HG03108 (cell line): ENCODE measurements at regions not wholly inside any gene's neighbourhood (a gene's known extent, or its start where the extent isn't known, plus 50 kb on each side); places are given as distances from the start of the nearest gene placed in this dataset.

Source experiments
- ATAC-seq: cut with Tn5 transposase; IDR thresholded peaks from one replicate; pipeline ENCODE4 v1.9.1; 2021; ENCODE audit warnings: moderate library complexity; ENCODE audit not compliant: unreplicated experiment

DNA sequence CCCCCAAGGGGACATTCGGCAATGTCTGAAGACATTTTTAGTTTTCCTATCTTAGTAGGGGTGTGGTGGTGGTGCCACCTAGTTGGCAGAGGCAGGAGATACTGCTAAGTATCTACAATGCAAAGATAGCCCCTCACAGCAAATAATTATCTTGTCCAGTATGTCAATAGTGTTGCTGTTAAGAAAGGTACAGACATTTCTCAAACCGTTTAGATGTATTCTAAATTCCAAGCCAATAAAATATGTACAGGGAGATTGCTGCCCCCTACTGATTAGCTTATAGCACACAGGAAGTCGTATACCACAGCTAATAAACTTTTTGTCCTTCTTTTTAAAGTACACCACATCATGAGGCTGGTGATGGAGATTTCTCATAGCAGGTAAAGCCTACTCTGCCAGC, 260.5 kb downstream of the TMA16 start:
- peak; percentile 56 for ATAC-seq

DNA sequence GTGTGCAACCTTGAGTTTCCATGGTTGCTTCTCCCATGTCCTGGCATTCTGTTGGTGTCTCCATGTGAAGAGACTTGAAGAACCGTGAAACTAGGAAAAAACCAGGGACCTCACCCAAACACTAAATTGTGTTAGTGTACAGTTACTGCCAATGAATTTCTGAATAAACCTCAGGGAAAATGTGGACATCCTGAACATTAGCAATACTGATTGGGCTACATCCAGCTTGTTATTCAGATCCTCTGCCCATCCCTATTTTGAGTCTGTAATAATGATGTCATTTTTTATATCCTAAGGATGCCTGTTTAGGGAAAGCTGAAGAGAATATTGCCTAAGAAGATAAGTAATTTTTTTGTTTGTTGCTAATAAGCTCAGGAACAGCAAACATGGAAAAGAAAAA, 262.7 kb downstream of the TMA16 start:
- ATAC-seq, result no peak

DNA sequence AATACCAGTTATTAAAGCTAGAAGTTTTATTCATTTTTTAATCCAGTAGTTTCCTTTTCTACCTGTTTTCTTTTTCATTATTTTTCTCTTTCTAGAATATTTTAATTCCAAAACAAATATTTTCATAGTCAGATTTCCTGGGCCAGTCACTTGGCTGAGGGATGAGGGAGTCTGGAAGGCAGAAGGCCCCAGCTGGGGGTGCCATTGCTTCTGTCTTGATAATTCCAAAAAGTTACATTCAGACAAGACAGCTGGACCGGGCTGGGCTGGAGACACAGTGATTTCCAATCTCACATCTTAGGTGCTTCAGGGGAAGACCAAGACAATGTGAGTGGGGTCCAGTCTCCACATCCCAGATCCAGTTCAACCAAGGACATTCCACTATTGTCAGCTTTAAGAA, 263.5 kb downstream of the TMA16 start:
- no peak for ATAC-seq

DNA sequence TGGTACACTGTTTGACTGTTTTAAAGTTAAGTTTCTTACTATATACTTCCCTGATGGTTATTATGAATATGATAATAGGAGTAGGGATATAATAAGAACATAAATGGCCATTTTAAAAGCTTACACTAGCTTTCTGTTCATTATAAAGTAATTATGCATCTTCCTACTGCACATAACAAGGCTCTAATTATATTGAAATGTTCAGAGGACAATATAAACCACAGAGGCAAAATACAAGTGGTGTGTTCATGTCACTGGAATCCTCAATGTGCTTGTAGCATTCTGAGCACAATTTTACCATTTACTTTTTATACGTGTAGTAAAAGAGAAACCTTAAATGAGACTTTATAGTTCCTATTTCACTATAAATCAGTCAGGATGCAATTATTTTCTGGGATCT, 268.3 kb downstream of the TMA16 start:
- no peak for ATAC-seq

- no peak for ATAC-seq
These were observed 270.1 kb downstream of the TMA16 start for GRCh38 chr4:163764569-163764968.

- ATAC-seq, result no peak
These were observed 273.5 kb downstream of the TMA16 start for GRCh38 chr4:163768014-163768413.

DNA sequence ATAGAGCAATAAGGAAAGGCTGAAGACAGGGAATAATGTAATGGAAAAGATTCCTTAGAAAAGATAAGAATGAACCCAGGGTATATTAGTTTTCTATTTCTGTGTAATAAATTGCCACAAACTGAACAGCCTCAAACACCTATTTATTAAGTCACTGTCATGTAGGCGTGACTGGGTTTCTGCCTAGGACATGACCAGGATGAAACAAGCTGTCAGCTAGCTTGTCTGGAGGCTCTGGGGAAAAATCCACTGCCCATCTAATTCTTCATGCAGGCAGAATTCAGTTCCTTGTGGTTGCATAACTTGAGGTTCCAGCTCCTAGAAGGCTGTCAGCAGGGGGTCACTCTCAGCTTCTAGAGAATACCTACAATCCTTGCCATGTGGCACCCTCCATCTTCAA, 277.7 kb downstream of the TMA16 start:
- ATAC-seq, result no peak

- ATAC-seq, result no peak
These were observed 279.4 kb downstream of the TMA16 start for GRCh38 chr4:163773940-163774339.

- no peak for ATAC-seq
These were observed 282.5 kb downstream of the TMA16 start for GRCh38 chr4:163776957-163777356.

DNA sequence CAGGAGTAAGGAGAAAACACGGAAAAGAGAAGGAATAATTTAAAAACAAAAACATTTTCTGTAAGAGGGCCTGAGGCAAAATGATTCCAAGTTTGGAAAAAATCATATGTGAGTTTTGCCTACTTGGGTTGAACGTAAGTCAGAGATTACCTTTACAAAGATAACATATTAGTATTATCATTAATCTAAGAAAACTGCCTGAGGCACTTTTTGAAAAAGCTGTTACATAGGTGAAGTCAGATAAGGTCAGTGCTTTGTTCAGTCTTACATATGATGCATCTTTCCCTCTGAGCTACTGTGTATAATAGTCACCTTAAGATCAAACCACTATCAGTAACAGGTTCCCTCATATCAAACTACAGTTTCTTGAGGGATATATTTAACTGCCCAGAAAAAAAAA, 287.2 kb downstream of the TMA16 start:
- no peak for ATAC-seq

DNA sequence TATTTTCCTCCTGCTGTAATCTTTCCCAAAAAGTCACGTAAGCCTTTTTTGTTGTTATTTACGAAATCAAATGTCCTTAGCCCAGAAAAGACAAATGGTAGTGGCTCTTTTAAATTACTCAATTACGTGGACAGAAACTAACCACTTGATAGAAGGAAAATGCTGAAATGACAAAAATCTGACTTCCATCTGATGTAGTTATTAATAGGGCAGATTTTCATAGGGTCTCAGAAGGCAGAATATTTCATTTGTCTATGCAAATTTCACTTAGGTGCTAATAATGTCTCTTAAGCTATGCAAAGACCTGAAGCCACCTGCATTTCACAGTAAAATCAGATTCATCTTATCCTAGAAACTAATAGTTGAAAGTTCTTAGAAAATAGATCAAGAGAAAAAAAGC, 295.7 kb downstream of the TMA16 start:
- no peak for ATAC-seq

DNA sequence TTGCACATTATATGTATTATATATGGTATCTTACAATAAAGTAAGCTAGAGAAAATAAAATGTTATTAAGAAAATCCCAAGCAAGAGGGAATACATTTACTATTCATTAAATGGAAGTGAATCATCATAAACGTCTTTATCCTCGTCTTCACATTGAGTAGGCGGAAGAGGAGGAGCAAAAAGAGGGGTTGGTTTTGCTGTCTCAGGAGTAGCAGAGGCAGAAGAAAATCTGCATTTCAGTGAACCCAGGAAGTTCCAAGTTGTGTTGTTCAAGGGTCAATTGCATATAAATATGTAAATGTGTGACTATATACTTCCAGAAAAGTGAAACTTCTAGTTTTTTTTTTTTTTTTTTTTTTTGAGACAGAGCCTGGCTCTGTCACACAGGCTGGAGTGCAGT, 301.4 kb downstream of the TMA16 start:
- ATAC-seq, result no peak

- no peak for ATAC-seq
These were observed 309.5 kb downstream of the TMA16 start for GRCh38 chr4:163804001-163804400.

DNA sequence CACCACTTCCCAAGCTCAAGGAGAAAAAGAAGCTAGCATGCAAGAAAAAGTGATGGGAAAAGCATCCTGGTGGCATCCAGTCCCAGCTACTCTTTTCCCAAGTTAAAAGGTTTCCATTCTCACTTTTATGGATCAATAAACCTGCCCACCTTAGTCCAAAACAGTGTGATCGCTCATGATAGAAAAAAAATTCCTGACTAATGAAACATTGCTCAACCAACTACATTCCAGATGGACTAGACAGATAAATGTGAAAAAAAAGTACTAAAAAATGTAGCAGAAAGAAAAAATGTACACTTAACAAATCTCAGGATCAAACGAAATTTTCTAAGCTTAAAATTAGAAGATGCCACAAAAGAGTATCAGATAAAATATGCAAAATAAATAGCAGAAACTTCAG, 312.2 kb downstream of the TMA16 start:
- ATAC-seq, result no peak

DNA sequence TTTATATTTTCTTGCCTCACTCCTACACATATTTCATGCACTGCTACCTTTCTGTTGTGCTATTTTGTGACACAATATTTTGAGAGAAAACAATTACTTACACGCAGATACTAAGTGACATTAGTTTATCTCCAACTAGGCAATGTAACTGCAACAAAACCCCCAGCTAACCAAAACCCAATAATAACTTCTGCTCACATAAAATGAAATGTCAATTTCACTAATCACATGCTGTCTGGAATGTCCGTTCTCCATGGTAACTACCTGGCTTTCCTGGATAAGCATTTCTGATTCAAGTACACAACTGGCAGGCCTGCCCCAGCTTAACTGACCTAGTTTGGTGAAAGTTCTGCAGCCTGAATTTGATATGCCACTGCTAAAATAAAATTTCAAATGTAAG, 313.5 kb downstream of the TMA16 start:
- ATAC-seq, result no peak

DNA sequence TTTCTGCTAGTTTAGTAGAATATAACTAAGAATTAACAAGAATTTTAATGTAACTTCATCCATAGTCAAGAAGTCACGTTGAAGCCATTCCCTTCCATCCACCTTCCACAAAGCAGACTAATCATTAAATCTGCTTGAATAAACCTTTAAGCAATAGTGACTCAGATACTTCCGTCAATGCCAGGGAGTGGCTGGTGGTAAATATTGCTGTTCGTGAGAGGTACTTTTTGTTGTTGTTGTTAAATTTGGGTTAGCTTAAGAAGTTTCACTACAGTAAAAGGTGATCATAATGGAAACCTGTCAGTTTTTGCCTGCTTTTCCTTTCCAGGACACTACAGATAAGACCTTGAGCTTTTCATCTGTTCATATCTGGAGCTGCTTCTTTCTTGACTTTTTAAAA, 316.3 kb downstream of the TMA16 start:
- peak; percentile 66 for ATAC-seq

GRCh38 chr4:163815776-163816175, 321.3 kb downstream of the TMA16 start:
- ATAC-seq, result peak; percentile 81

DNA sequence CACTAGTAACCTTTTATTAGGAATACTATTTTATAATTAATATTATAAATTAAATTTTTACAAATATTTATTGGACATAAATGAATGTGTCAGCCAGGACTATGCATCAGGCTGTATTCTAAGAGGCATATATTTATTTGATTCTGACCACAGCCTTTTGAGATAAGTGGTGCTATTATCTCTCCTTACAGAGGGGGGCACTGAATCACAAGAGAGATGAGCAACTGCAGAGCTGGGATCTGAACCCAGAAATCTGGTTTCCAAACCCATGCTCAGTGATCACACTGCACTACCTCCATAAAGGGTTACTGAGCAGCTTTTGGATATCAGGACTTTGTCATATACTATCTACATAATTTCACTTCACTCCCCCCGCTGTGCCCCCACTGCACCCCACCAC, 322.0 kb downstream of the TMA16 start:
- ATAC-seq, result no peak

DNA sequence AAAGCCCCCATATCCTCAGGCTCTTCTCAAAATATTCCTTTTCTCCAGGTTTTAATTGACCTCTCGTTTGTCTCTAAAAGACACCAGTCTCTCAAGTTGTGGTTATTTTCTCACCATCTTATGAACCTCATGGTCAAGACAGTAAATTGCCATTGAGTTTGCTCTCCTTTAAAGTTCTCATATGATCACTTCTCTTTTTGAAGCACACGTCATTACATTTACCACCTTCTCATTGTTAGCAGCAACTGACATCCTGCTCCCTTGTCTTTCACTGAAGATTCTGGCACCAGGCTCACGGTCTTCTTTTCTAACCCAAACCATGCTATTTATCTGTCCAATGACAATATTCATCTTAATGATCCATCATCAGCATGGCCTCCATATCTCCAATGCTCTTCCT, 324.2 kb downstream of the TMA16 start:
- no peak for ATAC-seq

DNA sequence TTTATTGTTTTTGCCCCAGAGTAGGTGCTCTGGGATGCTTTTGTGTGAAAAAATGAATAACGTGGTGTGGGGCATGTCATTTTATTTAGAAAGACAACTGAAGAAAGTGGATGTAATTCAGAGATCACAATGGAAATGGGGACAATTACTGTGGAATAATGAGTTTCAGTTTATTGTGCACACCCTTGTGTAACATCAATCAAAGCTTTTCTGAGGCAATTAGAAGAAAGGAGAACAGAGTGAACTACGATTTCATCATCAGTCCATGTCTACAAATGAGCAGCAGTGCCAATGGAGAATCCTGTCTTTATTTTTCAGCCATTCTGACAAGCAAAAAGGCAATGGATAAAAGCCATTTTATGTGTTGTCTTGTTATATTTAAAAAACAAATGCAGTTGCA, 339.2 kb downstream of the TMA16 start:
- ATAC-seq, result no peak

DNA sequence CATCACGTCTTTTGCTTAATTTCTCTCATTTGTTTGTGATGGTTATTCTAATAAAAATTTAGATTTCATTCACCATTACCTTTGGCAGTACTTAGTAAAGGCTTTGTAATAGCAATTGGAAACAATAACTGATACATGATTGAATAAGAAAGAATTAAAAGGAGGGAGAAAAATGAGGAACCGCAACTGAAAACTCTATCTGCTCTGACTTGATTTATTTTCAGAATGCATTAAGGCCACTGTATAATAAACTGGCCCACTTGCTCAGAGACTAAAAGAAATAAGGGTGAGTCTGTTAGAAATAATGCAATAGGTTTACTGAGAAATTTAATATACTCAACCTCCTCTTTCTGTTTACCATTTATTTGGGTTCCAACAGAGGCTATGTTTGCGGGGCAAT, 351.5 kb downstream of the TMA16 start:
- no peak for ATAC-seq

GRCh38 chr4:163852246-163852645, 357.8 kb downstream of the TMA16 start:
- no peak for ATAC-seq

- ATAC-seq, result no peak
These were observed 363.4 kb downstream of the TMA16 start for GRCh38 chr4:163857903-163858302.

DNA sequence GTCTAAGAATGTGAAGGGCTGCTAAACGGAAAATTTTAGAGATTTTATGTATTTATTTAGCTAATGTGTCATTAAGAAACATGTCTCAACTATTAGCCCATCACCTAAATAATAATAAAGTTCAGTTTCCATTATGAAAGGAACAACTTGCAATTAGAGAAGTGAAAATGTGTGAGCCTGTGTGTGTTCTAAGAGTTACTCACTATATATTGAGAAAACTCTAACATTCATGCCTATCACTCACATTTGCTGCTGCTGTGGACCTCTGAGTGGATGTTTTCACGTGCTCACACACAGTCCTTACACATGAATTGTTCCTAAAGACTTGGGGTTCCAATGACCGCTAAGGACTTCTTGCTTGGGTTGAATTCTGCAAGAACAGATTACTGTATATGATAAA, 364.0 kb downstream of the TMA16 start:
- no peak for ATAC-seq
